ENCODE measurements at regions not wholly inside any gene's neighbourhood (a gene's known extent, or its start where the extent isn't known, plus 50 kb on each side); places are given as distances from the start of the nearest gene placed in this dataset.

DNA sequence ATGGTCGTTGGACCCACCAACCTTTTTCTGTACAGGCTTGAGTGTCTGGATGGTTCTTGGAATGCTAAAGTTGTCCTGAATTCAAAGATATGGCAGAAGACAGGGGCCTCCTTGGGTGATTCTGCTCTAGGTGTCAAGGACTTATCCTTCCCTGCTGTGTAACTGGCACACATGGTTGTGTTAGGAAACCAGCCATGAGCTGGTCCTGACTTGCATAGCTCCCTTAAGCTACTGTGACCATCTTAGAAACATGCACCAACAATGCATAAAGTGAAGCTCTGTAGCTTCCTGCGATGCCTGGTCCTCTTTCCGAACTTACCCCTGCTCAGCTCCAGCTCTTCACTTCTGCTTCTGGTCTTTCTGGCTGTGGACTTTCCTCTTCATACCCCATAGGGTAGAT, 224.6 kb downstream of the TLE4 start:
- dilution Hi-C loops (cut with MboI; ENCODE audit: extremely low pct_ligation_motif_present, low sequenced_read_pairs) (no loop called here), intact Hi-C loops (cut with micrococcal nuclease) (no loop called here)
- H3K9ac ChIP-seq (replicated peaks; ENCODE audit: extremely low read depth, insufficient read depth, low read length), result no peak overlapping the region
- H3K9me1 ChIP-seq (replicated peaks; ENCODE audit: control insufficient read depth, extremely low read depth, insufficient read depth, low read length), result no peaks in the 10 kb centered on the region
- H3K79me2 ChIP-seq (ENCODE audit: control insufficient read depth, insufficient read depth, low read length), result no peaks in the 10 kb centered on the region
- no peaks in the 10 kb centered on the region for H4K20me1 ChIP-seq (replicated peaks; ENCODE audit: control insufficient read depth, extremely low read depth, insufficient read depth, low read length)
- no peak overlapping the region for H3K4me3 ChIP-seq (replicated peaks in 1 of 3; ENCODE audit: insufficient read depth in 1 of 3, low read depth in 1 of 3, low read length in 3 of 3)
- TF ChIP-seq, protein P1, sequence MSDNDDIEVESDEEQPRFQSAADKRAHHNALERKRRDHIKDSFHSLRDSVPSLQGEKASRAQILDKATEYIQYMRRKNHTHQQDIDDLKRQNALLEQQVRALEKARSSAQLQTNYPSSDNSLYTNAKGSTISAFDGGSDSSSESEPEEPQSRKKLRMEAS (IDR thresholded peaks at IDR 0.05; ENCODE audit: insufficient read depth, insufficient read length), result no peak
- no peak for TF ChIP-seq MYC (IDR thresholded peaks at IDR 0.05; ENCODE audit: low read depth, low read length)
- BruUV-seq (replicated peaks), result no TSS peak
- no peaks in the 10 kb centered on the region for H3K36me3 ChIP-seq (ENCODE audit: control insufficient read depth in 2 of 2, extremely low read depth in 1 of 2, insufficient read depth in 2 of 2, low read length in 2 of 2)
- no peak overlapping the region for H2AFZ ChIP-seq (ENCODE audit: low read depth, low read length)
- no peak overlapping the region for H3K4me2 ChIP-seq (ENCODE audit: insufficient read depth, low read length)
- DNase-seq (ENCODE audit: low read depth, low spot score) (no peak), FAIRE-seq (no peak)
- H3K27me3 ChIP-seq (ENCODE audit: control insufficient read depth in 2 of 2, insufficient read depth in 2 of 2, low read length in 2 of 2), result no peaks in the 10 kb centered on the region
- CTCF ChIA-PET, result interaction anchor here (1.0 kb wide), 1 partner anchor 13 kb away, joined by 3 read pairs; no protein-coding TSS in a partner anchor
- H3K9me3 ChIP-seq (replicated peaks; ENCODE audit: control insufficient read depth, insufficient read depth, low read length), result no peaks in the 10 kb centered on the region
- H3K27ac ChIP-seq (ENCODE audit: insufficient read depth, low read depth, low read length), result no peak overlapping the region
- peaks cover 7% of the 10 kb centered on the region for H3K4me1 ChIP-seq (ENCODE audit: control insufficient read depth, extremely low read depth, insufficient read depth, low read length)
- POLR2A ChIA-PET, result no interaction called here

DNA sequence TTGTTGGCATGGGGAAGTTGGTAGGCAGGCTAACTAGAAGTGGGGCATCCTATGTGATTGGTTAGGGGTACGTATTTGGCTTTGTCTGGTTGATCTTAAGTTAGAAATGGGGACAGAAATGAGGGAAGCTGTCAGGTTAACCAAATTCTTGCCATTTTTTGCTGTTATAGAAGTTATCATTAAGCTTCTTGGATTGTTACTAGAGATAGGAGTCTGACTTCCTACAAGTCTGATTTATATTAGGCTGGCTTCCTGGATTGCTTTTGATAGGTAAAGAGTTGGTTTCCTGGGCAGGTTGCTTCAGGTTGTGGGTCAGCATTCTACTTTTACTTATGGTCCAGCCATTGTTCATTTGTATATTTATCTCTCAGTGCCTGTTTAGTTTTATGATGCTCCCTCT, 216.9 kb downstream of the TLE4 start:
- H3K9me1 ChIP-seq (replicated peaks; ENCODE audit: control insufficient read depth, extremely low read depth, insufficient read depth, low read length), result no peaks in the 10 kb centered on the region
- no peak overlapping the region for H3K4me3 ChIP-seq (replicated peaks in 1 of 3; ENCODE audit: insufficient read depth in 1 of 3, low read depth in 1 of 3, low read length in 3 of 3)
- dilution Hi-C loops (cut with MboI; ENCODE audit: extremely low pct_ligation_motif_present, low sequenced_read_pairs) (no loop called here), intact Hi-C loops (cut with micrococcal nuclease) (no loop called here)
- no peak for FAIRE-seq
- no peak overlapping the region for H3K27ac ChIP-seq (ENCODE audit: insufficient read depth, low read depth, low read length)
- H3K4me2 ChIP-seq (ENCODE audit: insufficient read depth, low read length), result no peak overlapping the region
- POLR2A ChIA-PET, result no interaction called here
- no peak for DNase-seq (ENCODE audit: low read depth, low spot score)
- no peaks in the 10 kb centered on the region for H3K4me1 ChIP-seq (ENCODE audit: control insufficient read depth, extremely low read depth, insufficient read depth, low read length)
- H3K36me3 ChIP-seq (ENCODE audit: control insufficient read depth in 2 of 2, extremely low read depth in 1 of 2, insufficient read depth in 2 of 2, low read length in 2 of 2), result no peaks in the 10 kb centered on the region
- H3K9ac ChIP-seq (replicated peaks; ENCODE audit: extremely low read depth, insufficient read depth, low read length), result no peak overlapping the region
- TF ChIP-seq, protein P1 (IDR thresholded peaks at IDR 0.05; ENCODE audit: insufficient read depth, insufficient read length), result no peak
- TF ChIP-seq GATA2 (IDR thresholded peaks at IDR 0.05; ENCODE audit: insufficient read depth, insufficient read length, low read depth, low read length) (no peak), EZH2 (IDR thresholded peaks at IDR 0.05; ENCODE audit: borderline replicate concordance, low read depth, low read length, severe bottlenecking) (no peak), POLR2A (IDR thresholded peaks at IDR 0.05; ENCODE audit: low read depth, low read length) (no peak), JUN (IDR thresholded peaks at IDR 0.05; ENCODE audit: borderline replicate concordance, insufficient read depth, insufficient read length, low read depth) (no peak), MYC (IDR thresholded peaks at IDR 0.05; ENCODE audit: low read depth, low read length) (no peak), POLR2AphosphoS5 (IDR thresholded peaks at IDR 0.05; ENCODE audit: insufficient read depth, low read depth, low read length) (no peak), FOS (IDR thresholded peaks at IDR 0.05; ENCODE audit: borderline replicate concordance, insufficient read depth, low read length) (no peak)
- TF ChIP-seq, protein P2, sequence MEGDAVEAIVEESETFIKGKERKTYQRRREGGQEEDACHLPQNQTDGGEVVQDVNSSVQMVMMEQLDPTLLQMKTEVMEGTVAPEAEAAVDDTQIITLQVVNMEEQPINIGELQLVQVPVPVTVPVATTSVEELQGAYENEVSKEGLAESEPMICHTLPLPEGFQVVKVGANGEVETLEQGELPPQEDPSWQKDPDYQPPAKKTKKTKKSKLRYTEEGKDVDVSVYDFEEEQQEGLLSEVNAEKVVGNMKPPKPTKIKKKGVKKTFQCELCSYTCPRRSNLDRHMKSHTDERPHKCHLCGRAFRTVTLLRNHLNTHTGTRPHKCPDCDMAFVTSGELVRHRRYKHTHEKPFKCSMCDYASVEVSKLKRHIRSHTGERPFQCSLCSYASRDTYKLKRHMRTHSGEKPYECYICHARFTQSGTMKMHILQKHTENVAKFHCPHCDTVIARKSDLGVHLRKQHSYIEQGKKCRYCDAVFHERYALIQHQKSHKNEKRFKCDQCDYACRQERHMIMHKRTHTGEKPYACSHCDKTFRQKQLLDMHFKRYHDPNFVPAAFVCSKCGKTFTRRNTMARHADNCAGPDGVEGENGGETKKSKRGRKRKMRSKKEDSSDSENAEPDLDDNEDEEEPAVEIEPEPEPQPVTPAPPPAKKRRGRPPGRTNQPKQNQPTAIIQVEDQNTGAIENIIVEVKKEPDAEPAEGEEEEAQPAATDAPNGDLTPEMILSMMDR (IDR thresholded peaks at IDR 0.05; ENCODE audit: extremely low read depth in 1 of 2, insufficient read depth in 1 of 2, low read depth in 1 of 2, low read length in 2 of 2), result no peak
- H4K20me1 ChIP-seq (replicated peaks; ENCODE audit: control insufficient read depth, extremely low read depth, insufficient read depth, low read length), result no peaks in the 10 kb centered on the region
- CTCF ChIA-PET, result no interaction called here
- H2AFZ ChIP-seq (ENCODE audit: low read depth, low read length), result no peak overlapping the region
- H3K9me3 ChIP-seq (replicated peaks; ENCODE audit: control insufficient read depth, insufficient read depth, low read length), result no peaks in the 10 kb centered on the region
- BruUV-seq (replicated peaks), result no TSS peak
- no peaks in the 10 kb centered on the region for H3K79me2 ChIP-seq (ENCODE audit: control insufficient read depth, insufficient read depth, low read length)
- peaks cover 2% of the 10 kb centered on the region in 2 experiments for H3K27me3 ChIP-seq (ENCODE audit: control insufficient read depth in 2 of 2, insufficient read depth in 2 of 2, low read length in 2 of 2)
